HG02623 (cell line): ENCODE measurements at regions not wholly inside any gene's neighbourhood (a gene's known extent, or its start where the extent isn't known, plus 50 kb on each side); places are given as distances from the start of the nearest gene placed in this dataset.

Source experiments
- ATAC-seq: cut with Tn5 transposase; IDR thresholded peaks from one replicate; pipeline ENCODE4 v1.9.1; 2021; ENCODE audit warnings: moderate library complexity; ENCODE audit not compliant: unreplicated experiment

- no peak for ATAC-seq
These were observed 233.1 kb upstream of the ANKRD55 start for GRCh38 chr5:56466136-56466816.

GRCh38 chr5:56465769-56466135 lies 232.6 kb upstream of the ANKRD55 start:
- no peak for ATAC-seq

GRCh38 chr5:56464935-56465768 lies 232.0 kb upstream of the ANKRD55 start:
- no peak for ATAC-seq

- ATAC-seq, result no peak
These were observed 230.9 kb upstream of the ANKRD55 start for GRCh38 chr5:56463944-56464571.

GRCh38 chr5:56461584-56461983 lies 228.5 kb upstream of the ANKRD55 start:
- no peak for ATAC-seq

GRCh38 chr5:56460681-56461191 lies 227.6 kb upstream of the ANKRD55 start:
- no peak for ATAC-seq

GRCh38 chr5:56460195-56460546 lies 227.0 kb upstream of the ANKRD55 start:
- ATAC-seq, result no peak

- no peak for ATAC-seq
These were observed 226.5 kb upstream of the ANKRD55 start for GRCh38 chr5:56459394-56460194.

GRCh38 chr5:56457887-56458812 lies 225.0 kb upstream of the ANKRD55 start:
- ATAC-seq, result no peak

GRCh38 chr5:56456002-56456401 lies 222.9 kb upstream of the ANKRD55 start:
- ATAC-seq, result no peak

- ATAC-seq, result no peak
These were observed 222.3 kb upstream of the ANKRD55 start for GRCh38 chr5:56455417-56455816.

GRCh38 chr5:56454219-56454862 lies 221.2 kb upstream of the ANKRD55 start:
- ATAC-seq, result no peak

- ATAC-seq, result no peak
These were observed 218.6 kb upstream of the ANKRD55 start for GRCh38 chr5:56451742-56452141.

GRCh38 chr5:56450766-56451165 lies 217.6 kb upstream of the ANKRD55 start:
- no peak for ATAC-seq

GRCh38 chr5:56449071-56449640 lies 216.0 kb upstream of the ANKRD55 start:
- ATAC-seq, result no peak

GRCh38 chr5:56447656-56448055 lies 214.5 kb upstream of the ANKRD55 start:
- no peak for ATAC-seq

GRCh38 chr5:56447232-56447631 lies 214.1 kb upstream of the ANKRD55 start:
- ATAC-seq, result no peak

GRCh38 chr5:56446728-56447127 lies 213.6 kb upstream of the ANKRD55 start:
- ATAC-seq, result no peak

GRCh38 chr5:56443826-56444225 lies 210.7 kb upstream of the ANKRD55 start:
- no peak for ATAC-seq
